MM.1S (cell line): ENCODE measurements at regions not wholly inside any gene's neighbourhood (a gene's known extent, or its start where the extent isn't known, plus 50 kb on each side); places are given as distances from the start of the nearest gene placed in this dataset.

Experiments
- CTCF ChIP-seq: fragments of 300-600 bp; sonication (generic); IDR thresholded peaks from 2 replicates; pipeline ENCODE4 v1.5.1; 2016; ENCODE audit warnings: antibody characterized with exemption, low read length, mixed read lengths
- EZH2 ChIP-seq: fragments of 300-600 bp; sonication (generic); optimal IDR thresholded peaks from 2 replicates; pipeline ENCODE3; 2017; ENCODE audit warnings: low read depth, mild to moderate bottlenecking, antibody characterized with exemption, low read length, mixed read lengths

- no peak for TF ChIP-seq CTCF
- TF ChIP-seq EZH2, result no peak
Observed at GRCh38 chr1:30478283-30478682, 245.1 kb downstream of the MATN1 start.
